GM21447 (cell line): ENCODE measurements at regions not wholly inside any gene's neighbourhood (a gene's known extent, or its start where the extent isn't known, plus 50 kb on each side); places are given as distances from the start of the nearest gene placed in this dataset.
"Not testable (repeated sequence)": the region's sequence is repeated elsewhere in the genome, so short reads cannot be mapped to it uniquely, and the experiment has no call there.

Experiments used
- ATAC-seq: cut with Tn5 transposase; IDR thresholded peaks from one replicate; pipeline ENCODE4 v1.9.1; 2021; ENCODE audit not compliant: unreplicated experiment

- no peak for ATAC-seq
Observed at GRCh38 chrX:40253771-40254170, 156.0 kb upstream of the BCOR start.

DNA sequence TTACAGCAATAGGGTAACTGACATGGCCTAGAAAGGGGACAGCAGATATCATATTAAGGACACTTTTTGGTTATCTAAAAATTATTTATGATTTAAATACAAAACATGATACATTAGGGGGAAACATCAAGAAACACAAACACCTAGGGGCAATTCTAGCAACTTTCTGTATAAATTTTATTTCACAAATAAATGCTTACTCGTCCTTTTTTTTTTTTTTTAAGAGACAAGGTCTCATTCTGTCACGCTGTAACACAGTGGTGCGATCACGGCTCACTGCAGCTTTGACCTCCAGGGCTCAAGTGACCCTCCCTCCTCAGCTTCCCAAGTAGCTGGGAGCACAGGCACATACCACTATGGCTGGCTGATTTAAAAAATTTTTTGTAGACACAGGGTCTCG is 151.8 kb upstream of the BCOR start:
- no peak for ATAC-seq

- ATAC-seq = no peak
Observed at GRCh38 chrX:40248822-40249221, 151.1 kb upstream of the BCOR start.

- no peak for ATAC-seq
Observed at GRCh38 chrX:40247848-40248622, 150.3 kb upstream of the BCOR start.

DNA sequence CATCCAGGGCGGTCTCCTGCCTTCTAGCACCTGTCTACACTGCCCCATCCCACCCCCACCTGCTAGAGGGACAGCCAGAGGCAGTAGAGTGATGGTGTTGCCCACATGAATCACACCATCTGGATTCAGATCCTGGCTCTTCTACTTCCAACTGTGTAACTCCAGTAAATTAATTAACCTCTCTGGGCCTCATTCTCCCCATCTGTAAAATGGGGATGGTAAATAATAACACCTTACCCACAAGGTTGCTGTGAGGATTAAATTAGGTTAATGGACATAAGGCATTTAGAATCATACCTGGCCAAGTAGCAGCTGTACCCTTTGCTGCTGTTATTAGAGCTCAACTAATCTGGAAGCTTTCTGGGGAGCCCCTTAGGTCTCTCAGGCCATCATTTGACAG is 149.6 kb upstream of the BCOR start:
- ATAC-seq = no peak

- ATAC-seq = no peak
Observed at GRCh38 chrX:40245488-40246071, 147.8 kb upstream of the BCOR start.

DNA sequence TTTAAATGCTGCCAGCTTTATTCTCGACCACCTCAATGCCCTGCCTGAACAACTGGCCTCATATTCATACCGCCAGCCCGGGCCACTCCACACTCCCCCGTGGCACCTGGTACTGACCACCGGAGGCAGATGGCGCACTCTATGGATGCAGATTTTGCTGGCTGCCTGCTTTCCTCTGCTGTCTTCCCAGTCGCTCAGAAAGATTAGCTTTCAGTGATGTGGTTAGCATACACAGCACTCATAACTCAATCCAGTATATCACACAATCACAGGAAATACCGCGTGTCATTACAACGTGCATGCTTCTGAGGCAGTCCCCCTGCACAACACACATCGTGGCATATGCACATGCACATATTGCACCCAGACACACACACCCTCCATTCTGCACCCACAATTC is 147.2 kb upstream of the BCOR start:
- no peak for ATAC-seq

DNA sequence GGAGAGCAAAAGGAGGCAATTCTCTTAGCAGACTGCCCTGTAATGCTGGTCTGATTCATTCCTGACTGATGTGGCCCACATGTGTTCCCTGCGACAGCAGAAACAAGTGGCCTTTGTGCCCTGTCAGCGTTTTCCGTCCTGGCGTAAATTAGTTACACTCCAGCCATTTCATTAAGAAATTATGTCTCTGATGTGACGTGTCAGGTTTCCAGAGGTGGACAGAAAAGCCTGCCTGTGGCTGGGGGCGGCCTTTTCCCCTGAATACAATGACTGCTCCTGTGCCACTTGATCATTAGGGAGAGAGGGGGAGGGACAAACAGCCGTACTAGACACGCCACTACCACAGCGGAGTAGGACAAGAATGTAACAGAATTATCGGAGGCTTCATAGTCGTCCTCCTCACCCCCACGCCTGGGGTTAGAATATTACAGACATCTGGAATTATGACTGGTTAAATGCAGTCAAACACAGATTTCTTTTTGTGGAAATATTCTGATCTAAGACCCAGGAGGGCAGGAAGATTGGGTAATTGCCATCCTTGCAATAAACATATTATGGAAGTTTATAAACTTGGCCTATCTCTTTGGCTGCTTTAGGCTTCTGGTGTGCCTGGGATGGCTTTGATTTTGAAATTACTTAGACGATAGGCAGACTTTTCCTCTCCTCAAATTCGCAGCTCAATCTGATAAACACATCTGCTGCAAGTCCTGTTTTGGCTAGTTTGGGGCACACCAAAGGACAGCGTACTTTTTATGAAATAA is 146.2 kb upstream of the BCOR start:
- no peak for ATAC-seq

- ATAC-seq = no peak
Observed at GRCh38 chrX:40240844-40241243, 143.1 kb upstream of the BCOR start.

- no peak for ATAC-seq
Observed at GRCh38 chrX:40237731-40238178, 140.0 kb upstream of the BCOR start.

DNA sequence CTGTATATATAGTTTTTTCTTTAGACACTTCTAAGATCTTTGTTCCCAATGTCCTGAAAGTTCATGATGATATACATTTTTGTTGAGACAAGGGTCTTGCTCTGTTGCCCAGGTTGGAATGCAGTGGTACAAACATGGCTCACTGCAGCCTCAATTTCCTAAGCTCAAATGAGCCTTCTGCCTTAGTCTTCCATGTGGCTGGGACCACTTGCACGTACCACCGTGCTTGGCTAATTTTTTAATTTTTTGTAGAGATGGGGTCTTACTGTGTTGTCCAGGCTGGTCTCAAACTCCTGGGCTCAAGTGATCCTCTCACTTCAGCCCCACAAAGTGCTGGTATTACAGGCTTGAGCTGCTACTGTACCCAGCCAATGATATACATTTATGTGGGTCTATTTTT is 132.9 kb upstream of the BCOR start:
- no peak for ATAC-seq

GRCh38 chrX:40227125-40227524 is 129.4 kb upstream of the BCOR start:
- no peak for ATAC-seq

GRCh38 chrX:40224658-40225057 is 126.9 kb upstream of the BCOR start:
- ATAC-seq = no peak

DNA sequence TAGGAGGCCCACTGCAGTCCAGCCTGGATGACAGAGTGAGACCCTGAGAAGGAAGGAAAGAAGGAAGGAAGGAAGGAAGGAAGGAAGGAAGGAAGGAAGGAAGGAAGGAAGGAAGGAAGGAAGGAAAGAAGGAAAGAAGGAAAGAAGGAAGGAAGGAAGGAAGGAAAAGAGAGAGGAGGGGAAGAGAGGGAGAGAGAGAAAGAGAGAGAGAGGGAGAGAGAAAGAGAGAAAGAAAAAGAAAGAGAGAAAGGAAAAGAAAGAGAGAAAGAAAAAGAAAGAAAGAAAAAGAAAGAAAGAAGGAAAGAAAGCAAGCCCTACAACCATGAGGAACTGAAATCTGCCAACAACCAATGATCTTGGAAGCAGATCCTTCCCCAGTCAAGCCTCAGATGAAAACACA is 124.9 kb upstream of the BCOR start:
- not testable (repeated sequence) for ATAC-seq

DNA sequence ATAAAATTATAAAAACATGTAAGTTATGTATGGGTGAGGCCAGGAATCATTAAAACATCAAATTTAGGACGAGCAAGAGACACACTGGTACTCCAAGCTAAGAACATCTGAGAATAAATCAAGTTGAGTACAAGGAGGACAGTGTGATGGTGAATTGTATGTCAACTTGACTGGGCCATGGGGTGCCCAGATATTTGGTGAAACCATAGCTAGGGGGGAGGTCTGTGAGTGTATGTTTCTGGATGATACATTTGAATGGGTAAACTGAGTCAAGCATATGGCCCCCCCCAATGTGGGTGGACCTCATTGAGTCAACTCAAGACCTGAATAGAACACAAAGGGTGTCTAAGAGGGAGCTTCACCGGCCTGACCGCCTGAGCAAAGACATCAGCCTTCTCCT is 115.3 kb upstream of the BCOR start:
- no peak for ATAC-seq

- no peak for ATAC-seq
Observed at GRCh38 chrX:40209951-40210617, 112.3 kb upstream of the BCOR start.

GRCh38 chrX:40207626-40208025 is 109.9 kb upstream of the BCOR start:
- ATAC-seq = no peak

- ATAC-seq = no peak
Observed at GRCh38 chrX:40205471-40205870, 107.7 kb upstream of the BCOR start.

DNA sequence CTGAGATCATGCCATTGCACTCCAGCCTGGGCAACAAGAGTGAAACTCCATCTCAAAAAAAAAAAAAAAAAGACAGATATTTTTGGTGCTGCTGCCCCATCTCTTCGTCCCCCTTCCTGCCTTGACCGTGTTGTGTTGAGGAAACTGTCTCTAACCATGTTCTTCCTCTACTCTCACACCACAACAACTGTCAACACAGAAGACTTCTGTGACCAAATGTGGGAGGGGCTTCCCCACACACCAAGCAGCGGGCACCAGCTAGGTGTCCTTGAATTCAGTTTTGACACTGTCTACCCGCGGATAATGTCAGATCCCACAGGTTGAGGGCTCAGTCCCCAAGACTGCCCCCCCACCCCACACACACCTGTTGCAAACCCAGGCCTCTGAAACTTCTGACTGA is 104.7 kb upstream of the BCOR start:
- no peak for ATAC-seq

- peak; percentile 92 for ATAC-seq
Observed at GRCh38 chrX:40201329-40201885, 103.6 kb upstream of the BCOR start.

DNA sequence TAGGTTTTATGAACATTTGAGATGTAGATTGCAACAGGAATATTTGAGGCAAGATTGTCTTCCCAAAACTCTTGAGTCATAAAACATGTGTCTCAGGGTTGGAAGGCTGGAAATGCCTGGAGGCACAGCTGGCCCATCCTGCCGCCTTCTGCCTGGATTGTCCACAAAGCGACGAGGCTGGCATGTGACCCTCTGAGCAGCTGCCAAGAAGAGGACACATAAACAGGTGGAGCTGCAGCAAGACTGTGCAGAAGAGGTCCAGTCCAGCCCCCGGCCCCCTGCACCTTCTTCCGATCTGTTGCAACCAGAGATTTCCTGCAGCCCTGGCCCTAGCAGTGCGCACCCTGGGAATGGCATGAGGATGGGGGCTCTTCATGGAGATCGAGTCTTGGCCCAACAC is 101.9 kb upstream of the BCOR start:
- ATAC-seq = no peak
